Thoracic aorta (tissue), 2 donors: ENCODE measurements at regions not wholly inside any gene's neighbourhood (a gene's known extent, or its start where the extent isn't known, plus 50 kb on each side); places are given as distances from the start of the nearest gene placed in this dataset.

ENCODE experiments used
- ATAC-seq: fragments of 150-250 bp; one replicate; pipeline ENCODE4 v1.8.0; 2017; ENCODE audit warnings: low read depth; ENCODE audit not compliant: insufficient number of reproducible peaks, low FRiP score
- DNase-seq: peaks from one replicate; pipeline ENCODE4 v3.0.0-alpha.2; 2020; ENCODE audit warnings: low spot score
- H3K27ac ChIP-seq, 2 donors: fragments of 200-600 bp; sonication (generic); 1 replicate in 1 of 2; 2 replicates in 1 of 2; pipeline ENCODE4 v1.5.1; 2016; ENCODE audit warnings: mild to moderate bottlenecking in 2 of 2, moderate library complexity in 2 of 2
- H3K27me3 ChIP-seq: fragments of 200-600 bp; sonication (generic); replicated peaks from 2 replicates; pipeline ENCODE4 v1.6.0; 2016; ENCODE audit warnings: mild to moderate bottlenecking; ENCODE audit not compliant: insufficient read depth
- H3K36me3 ChIP-seq: fragments of 200-600 bp; sonication (generic); one replicate; pipeline ENCODE4 v1.5.1; 2016
- H3K4me1 ChIP-seq, 2 donors: fragments of 200-600 bp; sonication (generic); 1 replicate in 1 of 2; 2 replicates in 1 of 2; pipeline versions ENCODE4 v1.5.1 to v1.6.0; 2016; ENCODE audit warnings: low read depth in 2 of 2, mild to moderate bottlenecking in 1 of 2; ENCODE audit not compliant: control insufficient read depth in 1 of 2
- H3K4me3 ChIP-seq: fragments of 200-600 bp; sonication (generic); 2 replicates; pipeline ENCODE4 v1.5.1; 2016; ENCODE audit warnings: mild to moderate bottlenecking
- H3K9me3 ChIP-seq: fragments of 200-600 bp; sonication (generic); 2 replicates; pipeline ENCODE4 v1.5.1; 2016
- TF ChIP-seq, protein P1 (sequence below): fragments of 200-600 bp; sonication (generic); IDR thresholded peaks from one replicate; pipeline ENCODE4 v1.5.1; 2019; ENCODE audit warnings: antibody characterized with exemption

DNA sequence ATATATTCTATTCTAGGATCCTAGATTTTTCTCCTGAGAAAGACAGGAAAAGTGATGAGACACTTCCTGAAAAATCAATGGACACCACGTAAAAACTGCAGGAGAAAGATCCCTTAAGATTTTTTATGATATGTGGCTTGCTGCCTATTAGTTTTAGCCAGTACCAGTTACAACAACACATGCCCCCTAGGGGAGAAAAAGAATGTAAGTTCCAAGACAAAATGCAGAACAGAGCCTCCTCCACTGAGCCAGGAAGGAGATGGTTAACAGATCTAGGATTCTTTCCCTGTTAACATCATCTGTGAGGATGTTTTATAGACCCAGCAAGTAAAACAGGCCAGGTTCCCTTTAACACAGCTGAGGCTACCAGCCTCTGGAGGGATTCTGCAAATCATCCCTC, 574.7 kb downstream of the TLE4 start:
- Histone ChIP-seq H3K4me1 (no peaks in the 10 kb centered on the region), H3K36me3 (no peaks in the 10 kb centered on the region), H3K4me3 (no peak overlapping the region), H3K27ac (no peak overlapping the region), H3K9me3 (no peaks in the 10 kb centered on the region), H3K27me3 (no peaks in the 10 kb centered on the region)
- TF ChIP-seq, protein P1, sequence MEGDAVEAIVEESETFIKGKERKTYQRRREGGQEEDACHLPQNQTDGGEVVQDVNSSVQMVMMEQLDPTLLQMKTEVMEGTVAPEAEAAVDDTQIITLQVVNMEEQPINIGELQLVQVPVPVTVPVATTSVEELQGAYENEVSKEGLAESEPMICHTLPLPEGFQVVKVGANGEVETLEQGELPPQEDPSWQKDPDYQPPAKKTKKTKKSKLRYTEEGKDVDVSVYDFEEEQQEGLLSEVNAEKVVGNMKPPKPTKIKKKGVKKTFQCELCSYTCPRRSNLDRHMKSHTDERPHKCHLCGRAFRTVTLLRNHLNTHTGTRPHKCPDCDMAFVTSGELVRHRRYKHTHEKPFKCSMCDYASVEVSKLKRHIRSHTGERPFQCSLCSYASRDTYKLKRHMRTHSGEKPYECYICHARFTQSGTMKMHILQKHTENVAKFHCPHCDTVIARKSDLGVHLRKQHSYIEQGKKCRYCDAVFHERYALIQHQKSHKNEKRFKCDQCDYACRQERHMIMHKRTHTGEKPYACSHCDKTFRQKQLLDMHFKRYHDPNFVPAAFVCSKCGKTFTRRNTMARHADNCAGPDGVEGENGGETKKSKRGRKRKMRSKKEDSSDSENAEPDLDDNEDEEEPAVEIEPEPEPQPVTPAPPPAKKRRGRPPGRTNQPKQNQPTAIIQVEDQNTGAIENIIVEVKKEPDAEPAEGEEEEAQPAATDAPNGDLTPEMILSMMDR, result no peak
- no peak for DNase-seq
- ATAC-seq, result no peak

DNA sequence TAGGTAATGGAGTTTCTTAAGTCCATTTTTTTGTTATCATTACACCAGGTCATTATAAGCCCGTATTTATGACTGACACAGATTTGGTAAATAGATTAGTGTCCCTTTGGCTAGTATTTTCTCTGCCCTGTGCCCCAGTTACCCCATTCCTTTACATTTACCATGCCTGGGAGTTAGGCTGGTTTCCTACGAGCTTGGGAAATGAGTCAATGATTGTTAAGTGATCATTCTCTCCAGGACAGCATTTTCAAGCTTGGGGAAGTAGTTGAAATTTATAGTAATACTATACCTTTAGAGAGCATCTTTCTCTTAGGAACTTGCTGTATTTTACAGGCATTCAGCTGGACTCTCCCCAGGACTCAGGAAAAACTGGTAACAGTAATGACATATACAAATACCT, 573.1 kb downstream of the TLE4 start:
- TF ChIP-seq, protein P1, result no peak
- no peaks in the 10 kb centered on the region for H3K27me3 ChIP-seq
- H3K4me1 ChIP-seq, result no peaks in the 10 kb centered on the region
- DNase-seq, result no peak
- ATAC-seq, result no peak
- no peak overlapping the region for H3K4me3 ChIP-seq
- H3K36me3 ChIP-seq, result no peaks in the 10 kb centered on the region
- no peaks in the 10 kb centered on the region for H3K9me3 ChIP-seq
- no peak overlapping the region for H3K27ac ChIP-seq

DNA sequence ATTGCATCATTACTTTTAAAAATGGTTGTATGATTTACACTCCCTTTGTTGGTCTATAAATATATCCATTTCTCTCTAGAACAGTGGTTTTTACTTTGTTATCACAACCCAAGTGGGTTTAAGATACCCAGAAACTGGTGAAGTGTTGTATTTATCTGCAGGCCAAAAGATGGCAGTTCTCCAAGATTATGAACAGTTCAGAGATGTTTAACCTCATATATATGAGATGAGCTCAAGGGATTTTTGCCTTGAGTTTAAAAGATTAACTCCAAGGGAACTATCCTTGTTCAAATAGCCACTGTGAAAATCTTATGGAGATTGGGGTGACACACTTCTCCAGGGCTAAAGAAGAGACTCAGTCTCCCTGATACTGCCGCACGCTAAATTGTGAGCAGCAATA, 572.6 kb downstream of the TLE4 start:
- no peaks in the 10 kb centered on the region for H3K36me3 ChIP-seq
- H3K9me3 ChIP-seq, result no peaks in the 10 kb centered on the region
- TF ChIP-seq, protein P1, result no peak
- no peak for ATAC-seq
- H3K4me1 ChIP-seq, result no peaks in the 10 kb centered on the region
- no peak overlapping the region for H3K4me3 ChIP-seq
- no peak for DNase-seq
- no peak overlapping the region for H3K27ac ChIP-seq
- no peaks in the 10 kb centered on the region for H3K27me3 ChIP-seq

DNA sequence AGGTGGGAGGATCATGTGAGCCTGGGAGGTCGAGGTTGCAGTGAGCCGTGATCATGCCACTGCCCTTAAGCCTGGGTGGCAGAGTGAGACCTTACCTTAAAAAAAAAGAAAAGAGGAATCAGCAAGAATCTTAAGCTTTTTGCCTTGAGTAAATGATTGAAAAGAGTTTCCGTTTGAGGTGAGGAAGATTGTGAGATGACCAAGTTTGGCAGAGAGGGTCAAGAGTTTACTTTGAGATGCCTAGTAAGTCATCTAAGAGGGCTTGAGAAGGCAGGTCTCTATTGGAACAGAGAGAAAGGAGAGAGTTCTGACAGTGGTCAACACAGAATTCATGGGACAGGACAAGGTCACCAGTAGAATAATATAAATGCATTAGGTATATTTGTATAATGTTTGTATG, 572.1 kb downstream of the TLE4 start:
- TF ChIP-seq, protein P1, result no peak
- Histone ChIP-seq H3K4me1 (no peaks in the 10 kb centered on the region), H3K9me3 (no peaks in the 10 kb centered on the region), H3K27me3 (no peaks in the 10 kb centered on the region), H3K4me3 (no peak overlapping the region), H3K36me3 (no peaks in the 10 kb centered on the region), H3K27ac (no peak overlapping the region)
- ATAC-seq, result no peak
- DNase-seq, result no peak

DNA sequence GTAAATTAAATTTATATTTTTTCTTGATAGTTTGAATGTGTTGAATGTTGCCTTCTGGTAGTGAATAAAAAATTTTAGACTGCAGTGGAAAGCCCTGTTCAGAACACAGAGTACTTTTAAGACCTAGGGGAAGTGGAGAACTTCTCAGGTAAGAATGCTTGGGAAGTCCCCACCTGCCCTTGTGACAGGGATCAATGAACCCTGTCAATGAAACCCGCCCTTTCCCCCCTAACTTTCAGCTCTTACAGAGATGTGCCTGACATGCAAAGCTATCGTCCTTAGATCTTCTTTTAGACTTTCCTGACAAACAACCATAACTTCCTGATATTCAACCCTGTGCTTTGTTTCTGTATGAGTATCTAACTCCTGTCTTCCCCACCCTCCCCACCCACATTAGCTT, 562.7 kb downstream of the TLE4 start:
- Histone ChIP-seq H3K4me3 (no peak overlapping the region), H3K27me3 (no peaks in the 10 kb centered on the region), H3K9me3 (no peaks in the 10 kb centered on the region), H3K36me3 (no peaks in the 10 kb centered on the region), H3K4me1 (no peaks in the 10 kb centered on the region), H3K27ac (no peak overlapping the region)
- no peak for ATAC-seq
- TF ChIP-seq, protein P1, result no peak
- DNase-seq, result no peak
